NCI-H748 (cell line): ENCODE measurements at regions not wholly inside any gene's neighbourhood (a gene's known extent, or its start where the extent isn't known, plus 50 kb on each side); places are given as distances from the start of the nearest gene placed in this dataset.
"Not testable (repeated sequence)": the region's sequence is repeated elsewhere in the genome, so short reads cannot be mapped to it uniquely, and the experiment has no call there.

Experiments used
- DNase-seq: peaks from one replicate; lab custom pipeline; 2025; ENCODE audit not compliant: unreplicated experiment; lab: John Stamatoyannopoulos, UW

DNA sequence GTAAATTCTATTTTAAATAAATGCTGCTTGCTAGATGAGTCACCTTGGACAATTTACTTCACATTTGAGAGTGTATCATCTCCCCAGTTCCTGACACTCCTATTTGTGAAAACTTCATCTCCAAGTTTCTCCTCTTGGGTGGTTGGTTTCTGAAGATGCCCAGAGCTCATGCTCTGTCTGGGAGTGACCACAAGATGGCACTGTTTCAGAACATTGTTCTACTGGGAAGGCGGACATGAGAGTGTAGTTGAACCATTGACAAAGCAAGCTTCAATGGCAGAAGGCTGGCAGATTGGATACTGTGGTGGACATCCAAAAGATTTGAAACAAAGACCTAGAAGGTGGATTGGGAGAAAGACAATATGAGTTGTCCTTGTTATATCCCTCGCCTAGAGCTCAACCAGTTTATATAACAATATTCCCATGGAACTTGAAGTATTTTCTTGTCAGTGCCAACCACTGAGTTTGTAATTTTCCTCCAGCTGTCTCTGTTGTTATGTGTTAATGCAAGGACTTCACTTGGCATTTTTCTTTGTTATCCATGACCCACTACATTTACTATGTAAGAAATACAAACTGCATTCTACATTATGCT lies 234.3 kb upstream of the ANKH start:
- DNase-seq: peak; percentile 82

DNA sequence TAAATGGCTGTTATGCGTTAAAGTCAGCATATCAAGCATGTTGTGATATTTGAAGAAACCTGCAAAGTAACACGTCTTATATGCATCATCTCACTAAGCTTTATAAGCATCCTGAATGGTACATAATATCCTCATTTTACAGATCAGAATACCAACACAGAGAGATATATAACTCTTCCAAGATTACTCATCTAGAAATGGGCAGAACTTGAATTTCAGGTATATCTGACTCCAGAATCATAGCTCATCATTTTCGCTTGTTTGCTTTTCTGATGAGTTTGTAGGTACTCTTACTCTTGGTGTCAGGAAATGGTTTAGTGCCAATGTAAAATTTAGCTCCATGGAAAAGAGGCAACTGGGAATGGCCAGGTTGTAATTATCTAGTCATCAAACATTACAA lies 232.3 kb upstream of the ANKH start:
- no peak for DNase-seq

DNA sequence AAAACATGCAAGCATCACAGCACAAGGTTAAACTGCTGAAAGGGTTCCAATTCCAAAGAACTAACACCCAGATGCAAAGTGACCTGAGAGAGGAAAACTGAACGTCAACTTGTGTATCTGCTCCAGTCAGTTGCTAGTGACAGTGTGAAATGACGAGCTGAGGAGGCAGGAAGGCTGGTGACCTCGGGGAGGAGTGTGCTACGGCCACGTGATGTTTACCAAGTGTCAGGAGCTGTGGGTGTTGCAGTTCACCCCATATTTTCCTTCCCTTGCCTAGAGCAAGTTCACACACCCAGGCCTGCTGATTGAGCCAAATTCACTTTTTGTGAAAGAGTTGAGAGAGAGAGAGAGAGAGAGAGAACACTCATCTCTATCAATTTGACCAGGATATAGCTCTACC lies 231.6 kb upstream of the ANKH start:
- no peak for DNase-seq

DNA sequence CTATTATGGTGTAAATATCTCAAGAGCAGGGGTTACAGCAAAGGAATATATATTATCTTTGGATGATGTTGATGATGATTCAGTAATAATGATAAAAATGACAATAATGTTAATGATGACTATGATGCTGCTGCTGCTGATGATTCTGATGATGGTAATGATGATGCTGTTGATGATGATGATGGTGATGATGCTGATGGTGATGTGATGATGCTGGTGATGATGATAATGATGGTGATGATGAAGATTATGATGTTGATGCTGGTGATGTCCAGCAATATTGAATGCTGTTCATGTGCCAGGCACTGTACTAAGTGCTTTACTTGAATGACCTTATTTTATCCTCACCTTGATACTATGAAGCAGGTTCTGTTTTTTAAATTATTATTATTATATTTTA lies 226.0 kb upstream of the ANKH start:
- DNase-seq: no peak

DNA sequence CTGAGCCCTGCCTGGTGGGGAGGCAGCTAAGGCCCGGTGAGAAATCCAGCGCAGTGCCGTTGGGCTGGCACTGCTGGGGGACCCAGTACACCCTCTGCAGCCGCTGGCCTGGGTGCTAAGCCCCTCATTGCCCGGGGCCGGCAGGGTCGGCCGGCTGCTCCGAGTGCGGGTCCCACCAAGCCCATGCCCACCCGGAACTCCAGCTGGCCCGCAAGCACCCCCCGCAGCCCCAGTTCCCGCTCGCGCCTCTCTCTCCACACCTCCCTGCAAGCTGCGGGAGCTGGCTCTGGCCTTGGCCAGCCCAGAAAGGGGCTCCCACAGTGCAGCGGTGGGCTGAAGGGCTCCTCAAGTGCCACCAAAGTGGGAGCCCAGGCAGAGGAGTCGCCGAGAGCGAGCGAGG lies 225.1 kb upstream of the ANKH start:
- not testable (repeated sequence) for DNase-seq

DNA sequence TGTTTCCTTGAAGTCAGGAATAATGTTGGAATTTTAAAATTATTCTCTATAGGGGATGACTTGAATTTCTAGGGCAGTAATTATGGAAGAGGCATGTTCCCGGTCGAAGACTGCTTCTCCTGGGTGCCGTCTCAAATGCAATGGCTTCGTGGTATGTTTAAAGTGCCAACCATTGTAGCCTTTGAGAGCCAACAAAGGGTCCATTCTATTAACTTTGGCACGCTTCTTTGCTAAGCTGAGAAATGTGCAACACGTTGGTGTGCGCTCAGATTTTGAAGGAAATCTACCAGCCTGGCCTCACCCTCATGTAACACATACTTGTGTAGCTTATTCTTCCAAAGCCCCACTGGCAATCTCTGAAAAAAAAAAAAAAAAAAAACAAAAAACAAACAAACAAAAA lies 221.2 kb upstream of the ANKH start:
- DNase-seq: no peak

DNA sequence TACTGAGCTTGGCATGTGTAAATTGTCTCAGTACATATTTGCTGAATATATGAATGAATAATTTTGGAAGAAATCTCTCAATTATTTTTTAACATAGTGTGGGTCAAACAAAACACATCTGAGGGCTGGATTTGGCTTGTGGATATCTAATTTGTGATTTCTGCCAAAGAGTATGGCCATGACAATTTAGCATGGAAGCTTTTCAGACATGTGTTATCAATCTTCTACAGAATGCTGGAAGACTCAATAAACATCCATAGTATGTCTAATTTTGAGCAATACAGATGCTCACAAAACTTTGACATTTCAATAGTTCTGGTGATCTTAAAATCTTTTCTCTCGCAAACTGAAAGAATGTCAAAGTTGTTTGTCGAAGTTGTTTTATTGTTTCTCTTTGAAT lies 214.1 kb upstream of the ANKH start:
- no peak for DNase-seq

DNA sequence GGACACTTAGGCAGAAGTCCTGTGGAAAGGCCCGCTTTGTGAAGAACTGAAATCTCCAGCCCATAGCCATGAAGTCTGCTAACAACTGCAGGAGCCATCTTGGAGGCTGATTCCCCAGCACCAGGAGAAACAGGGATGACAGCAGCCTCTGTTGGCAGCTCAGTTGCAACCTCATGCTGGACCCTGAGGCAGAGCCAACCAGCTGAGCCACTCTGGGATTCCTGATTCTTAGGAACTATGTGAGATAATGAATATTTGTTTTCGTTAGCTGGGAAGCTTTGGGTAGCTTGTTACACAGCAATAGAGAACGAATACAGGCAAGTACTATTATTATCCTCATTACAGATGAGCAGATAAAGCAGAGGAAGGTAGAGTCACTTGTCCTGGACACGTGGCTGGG lies 210.5 kb upstream of the ANKH start:
- no peak for DNase-seq

DNA sequence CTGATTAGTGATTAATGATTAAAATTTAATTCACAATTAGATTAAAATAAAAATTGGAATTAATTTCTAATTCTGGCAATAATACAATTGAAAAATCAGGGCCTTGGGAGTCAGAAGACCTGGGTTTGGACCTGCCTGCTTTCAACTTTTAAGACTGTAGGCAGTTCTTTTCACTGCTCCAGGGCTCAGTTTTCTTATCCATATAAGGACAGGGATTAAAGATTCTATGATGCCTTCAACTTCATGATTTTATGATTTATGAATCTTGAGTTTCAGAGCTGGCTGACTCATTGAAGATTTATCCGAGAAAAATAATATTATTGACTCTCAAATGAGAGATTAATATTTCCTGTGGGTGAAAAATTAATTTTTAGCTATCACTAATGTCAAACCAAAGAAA lies 208.6 kb upstream of the ANKH start:
- no peak for DNase-seq

DNA sequence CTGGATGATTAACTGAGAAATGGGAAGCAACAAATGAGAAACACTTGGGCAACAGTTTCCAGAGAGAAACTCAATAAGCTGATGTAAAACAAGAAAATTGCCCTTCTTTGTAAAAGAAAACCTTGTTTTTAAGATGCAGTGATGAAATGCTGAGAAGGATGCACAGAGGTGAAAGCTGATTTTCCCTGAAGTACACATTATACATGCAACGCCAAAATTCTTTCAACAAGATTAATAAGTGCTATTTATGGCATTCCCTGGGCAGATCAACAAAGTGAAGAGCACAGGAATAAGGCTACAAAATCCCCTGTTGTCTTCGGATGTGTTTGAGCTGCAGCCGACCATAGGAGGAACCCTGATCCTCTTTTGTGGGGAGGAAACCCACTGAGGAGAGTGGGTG lies 208.0 kb upstream of the ANKH start:
- no peak for DNase-seq

DNA sequence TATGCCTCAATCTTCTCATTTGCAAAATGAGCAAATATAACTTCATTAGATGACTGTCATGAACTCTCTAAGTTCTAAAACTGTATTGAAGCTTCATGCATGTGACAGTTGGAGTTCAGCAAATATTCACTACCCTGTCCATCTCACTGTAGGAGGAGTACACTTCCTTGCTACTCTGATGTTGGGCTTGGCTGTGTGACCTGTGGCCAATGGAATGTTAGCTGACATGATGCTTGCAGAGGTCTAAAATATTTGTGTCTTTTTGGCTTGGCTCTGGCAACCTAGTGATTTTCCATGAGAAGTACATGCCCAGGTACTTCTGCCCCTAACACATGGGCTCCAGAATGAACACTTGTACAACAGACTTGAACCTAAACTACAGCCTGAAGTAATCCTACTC lies 203.1 kb upstream of the ANKH start:
- no peak for DNase-seq

DNA sequence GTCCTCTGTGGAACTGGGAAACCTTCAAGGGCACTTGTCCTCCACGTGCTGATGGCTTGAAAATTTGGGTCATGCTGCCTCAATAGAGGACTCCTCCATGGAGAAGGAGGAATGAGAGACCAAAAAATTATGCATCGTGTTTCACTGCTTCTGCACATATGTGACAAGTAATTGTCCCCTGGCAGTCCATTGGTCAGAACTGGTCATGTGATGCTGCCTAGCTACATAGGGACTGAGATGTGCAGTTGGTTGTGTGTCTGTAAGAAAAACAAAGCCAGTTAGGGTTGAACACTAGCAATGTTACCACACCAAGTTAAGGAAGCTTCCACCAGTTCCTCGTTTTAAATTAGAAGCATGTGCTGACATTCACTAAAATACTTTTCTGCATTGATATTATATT lies 201.9 kb upstream of the ANKH start:
- DNase-seq: no peak

DNA sequence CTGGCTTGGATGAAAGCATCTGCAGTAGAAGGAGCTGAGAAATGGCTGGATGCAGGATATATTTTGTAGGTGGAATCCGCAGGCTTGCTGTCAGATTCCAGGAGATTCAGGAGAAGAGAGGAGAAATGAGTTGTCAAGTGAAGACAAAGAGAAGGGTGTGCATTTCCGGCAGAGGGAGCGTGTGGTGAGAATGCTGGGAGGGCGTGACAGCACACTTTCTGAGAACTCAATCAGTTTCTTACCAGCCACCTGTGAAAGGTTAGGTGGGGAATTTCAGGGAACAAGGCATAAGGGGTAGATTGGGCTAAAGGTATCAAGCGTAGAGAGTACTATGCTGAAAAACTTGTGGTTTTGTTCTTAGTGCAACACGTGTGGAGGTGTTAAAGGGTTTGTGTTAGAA lies 199.3 kb upstream of the ANKH start:
- DNase-seq: no peak

DNA sequence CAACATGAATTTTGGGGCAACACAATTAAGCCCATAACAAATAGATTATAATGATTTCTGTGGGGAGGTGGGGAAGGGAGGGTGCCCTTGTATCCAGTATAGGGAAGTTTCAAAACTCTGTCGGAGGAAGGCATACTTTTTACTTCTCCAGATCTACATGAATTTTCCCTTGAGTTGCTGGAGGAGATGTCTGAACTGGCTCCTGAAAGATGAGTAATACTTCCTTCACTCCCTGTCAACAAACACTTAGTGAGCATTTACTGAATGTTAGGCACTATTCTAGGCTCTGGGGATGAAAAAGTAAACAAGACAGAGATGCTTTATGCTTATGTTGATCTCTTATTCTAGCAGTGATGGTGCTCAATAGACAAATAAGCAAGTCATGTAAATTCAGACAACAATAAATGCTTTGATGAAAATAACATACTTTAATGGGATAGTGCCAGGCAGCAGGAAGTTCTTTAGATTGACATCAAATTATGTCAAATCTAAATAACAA lies 197.9 kb upstream of the ANKH start:
- no peak for DNase-seq

DNA sequence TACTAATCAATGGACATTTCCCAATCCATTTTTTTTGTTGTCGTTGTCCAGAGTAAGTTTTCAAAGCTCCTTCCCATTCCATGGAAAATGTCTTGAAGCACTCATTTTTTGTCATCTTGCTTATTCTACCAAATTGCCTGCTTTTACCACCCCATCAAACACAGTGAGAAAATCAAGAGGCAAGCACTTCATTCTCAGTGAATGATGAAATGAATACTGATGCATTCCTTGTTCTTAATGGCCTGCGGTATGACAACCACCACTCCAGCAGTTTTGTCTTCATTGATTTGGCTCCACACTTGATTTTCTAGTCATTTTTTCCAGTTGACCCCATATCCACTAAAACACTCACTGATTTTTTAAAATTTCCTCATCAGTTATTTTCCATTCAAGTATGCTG lies 193.5 kb upstream of the ANKH start:
- no peak for DNase-seq

DNA sequence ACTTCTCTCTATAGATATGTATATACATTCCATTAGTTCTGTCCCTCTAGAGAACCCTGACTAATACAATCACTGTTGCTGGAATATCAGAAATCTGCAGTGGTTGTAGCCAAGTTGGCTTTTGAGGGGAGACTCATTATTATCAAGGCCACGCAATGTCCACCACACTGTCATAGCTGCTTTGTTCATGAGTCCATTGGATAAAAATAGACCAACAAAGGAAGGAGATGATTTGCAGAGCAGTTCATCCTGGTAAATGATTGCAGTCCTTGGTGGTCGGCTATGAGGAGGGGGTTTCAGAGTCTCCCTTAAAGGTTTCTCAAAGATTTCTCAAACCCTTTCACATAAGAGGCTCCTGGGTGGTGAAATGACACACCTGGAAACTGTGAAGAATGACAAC lies 192.8 kb upstream of the ANKH start:
- DNase-seq: no peak

DNA sequence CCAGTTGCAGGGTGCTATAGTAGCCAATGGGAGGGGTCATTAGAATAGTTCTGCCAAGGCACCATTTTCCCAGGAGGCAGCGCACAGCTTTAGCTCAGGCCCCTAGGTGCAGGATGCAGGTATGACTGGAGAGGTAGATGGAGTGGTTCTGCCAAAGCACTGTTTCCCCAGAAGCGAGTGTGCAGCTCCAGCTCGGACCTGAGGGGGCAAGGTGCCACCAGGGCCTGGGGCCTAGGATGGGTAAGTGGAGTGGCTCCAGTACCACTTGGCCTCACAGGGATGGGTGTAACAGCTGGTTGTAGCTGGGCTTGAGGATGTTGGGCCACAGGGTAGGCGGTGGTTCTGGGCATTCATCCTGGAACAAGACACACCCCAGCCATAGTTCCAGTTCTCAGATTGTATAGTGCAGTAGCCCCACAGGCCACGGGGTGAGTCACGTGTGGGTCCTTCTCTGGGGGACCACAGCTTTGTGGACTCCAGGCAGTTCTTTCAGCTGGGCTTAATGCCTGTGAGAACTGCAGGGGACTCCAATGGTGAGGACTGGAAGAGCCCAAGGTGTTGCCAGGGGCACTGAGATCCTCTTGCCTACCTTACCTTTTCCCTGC lies 185.5 kb upstream of the ANKH start:
- DNase-seq: no peak

DNA sequence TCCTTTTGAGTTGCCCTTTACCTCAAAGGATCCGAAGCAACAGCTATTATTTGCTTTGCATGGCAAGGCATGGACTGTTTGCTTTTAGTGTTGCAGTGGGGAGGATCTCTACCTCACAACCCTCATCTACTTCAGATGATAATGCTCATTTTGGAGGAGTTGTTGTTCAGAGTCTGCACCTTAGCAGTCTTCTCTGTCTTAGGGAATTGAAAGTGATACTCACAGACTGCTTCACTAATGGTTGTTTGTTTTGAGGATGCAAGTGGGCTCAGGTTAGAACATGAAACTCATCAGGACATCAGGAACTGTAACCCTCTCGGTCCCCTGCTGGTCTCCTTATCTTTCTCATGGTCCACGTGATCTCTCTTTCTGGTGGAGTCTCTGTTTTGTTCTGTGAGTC lies 172.9 kb upstream of the ANKH start:
- no peak for DNase-seq

DNA sequence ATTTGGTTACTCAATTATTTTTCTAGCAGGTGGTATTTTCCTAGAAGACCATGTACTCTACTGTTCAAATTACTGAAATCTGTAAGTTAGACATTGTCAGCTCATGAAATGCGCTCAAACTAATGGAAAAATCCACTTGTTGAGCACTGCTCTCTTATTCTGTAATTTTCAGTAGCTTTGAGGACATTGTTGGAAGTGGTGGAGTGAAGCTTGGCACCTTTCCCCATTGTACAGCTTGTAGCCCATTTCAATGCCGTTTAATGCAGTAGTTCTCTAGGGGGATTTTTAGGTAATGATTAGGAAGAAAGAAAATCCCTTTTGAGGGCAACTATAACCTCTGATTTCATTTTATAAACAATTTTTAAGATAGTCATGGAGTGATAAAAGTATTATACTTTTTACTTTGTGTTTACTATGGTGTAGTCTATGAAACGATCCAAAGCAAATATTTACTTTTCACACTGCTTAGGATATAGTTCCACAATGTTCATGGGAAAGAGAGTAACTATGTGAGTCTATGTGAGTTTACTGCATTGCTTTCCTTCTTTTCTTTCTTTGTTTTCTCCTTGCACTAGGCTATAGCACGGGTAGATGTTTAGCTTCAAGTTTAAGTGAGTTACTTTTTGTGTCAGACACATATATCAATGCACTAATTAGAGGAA lies 165.8 kb upstream of the ANKH start:
- DNase-seq: no peak

DNA sequence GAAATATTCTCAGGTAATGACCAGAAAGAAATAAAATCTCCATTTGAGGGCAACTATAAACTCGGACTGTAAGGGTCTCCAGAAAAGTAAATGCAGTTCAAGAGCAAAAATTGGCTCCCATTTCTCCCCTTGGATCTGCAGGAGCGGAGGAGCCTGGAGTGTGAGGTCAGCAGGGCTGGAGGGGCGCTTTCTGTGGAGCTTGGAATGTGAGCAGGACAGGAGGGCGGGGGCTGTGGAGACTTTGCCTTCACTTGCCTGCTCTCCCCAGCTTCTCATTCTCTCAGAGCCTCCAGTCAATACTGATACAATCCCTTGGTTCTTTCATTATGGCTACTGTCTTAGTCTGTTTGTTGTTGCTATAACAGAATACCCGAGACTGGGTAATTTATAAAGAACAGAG lies 162.8 kb upstream of the ANKH start:
- no peak for DNase-seq

DNA sequence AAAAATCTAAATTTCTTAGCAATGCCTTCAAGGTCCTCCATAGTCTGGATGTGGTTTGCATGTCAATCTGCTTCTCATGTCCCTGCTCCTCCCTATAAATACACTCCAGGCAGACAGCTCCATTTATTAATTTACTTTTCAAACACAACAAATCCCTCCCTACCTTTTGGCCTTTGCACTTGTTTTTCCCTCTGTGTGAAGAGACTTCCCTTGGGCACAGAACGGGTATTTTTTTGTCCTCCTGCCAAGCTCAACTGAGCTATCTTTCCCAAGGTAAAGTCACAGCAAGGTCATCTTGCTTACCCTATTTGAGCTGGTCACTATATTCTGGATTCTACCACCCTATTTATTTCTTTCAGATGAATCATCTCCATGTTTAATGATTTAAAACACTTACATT lies 159.6 kb upstream of the ANKH start:
- DNase-seq: peak; percentile 46

DNA sequence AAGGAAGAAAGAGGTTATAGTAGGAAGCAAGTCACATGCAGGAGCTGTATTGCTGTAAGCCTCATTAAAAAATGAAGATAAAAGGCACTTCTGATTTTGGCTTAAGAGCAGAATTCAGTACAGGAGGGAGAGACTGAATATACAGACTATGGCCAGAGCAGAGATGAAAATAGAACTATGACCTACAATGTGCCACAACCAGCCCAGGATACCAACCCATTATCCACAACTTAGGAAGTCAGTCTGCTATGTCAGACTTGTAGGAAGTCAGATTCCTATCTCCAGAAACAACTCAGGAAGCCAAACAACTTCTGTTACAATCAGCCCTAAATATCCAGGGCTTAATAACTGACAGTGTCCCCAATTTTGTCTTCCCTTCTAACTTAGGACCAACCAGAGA lies 156.2 kb upstream of the ANKH start:
- DNase-seq: no peak

DNA sequence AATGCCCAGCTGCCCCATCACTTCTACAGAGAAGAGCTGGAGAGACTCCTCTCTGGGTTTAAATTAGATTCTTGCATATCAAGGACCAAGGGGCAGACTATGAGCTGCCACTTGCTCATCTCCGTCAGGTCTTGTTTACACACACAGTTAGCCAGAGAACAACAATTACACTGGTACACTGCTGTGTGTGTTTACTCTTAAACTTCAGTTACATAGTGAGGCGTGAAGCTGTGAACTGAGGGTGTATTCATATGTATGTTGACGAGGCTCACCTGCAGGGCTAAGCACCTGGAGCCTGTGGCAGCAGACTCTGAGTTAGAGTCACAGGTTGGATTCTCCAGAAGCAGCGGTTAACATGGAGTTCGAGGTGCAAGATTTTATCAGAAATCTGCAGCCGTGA lies 155.4 kb upstream of the ANKH start:
- peak; percentile 92 for DNase-seq
